IMR-90 (cell line): ENCODE measurements at regions not wholly inside any gene's neighbourhood (a gene's known extent, or its start where the extent isn't known, plus 50 kb on each side); places are given as distances from the start of the nearest gene placed in this dataset.

Source experiments
- ATAC-seq: fragments of 200-7000 bp; cut with Tn5 transposase; 2 replicates; pipeline ENCODE4 v1.9.1; 2020; ENCODE audit warnings: low read depth, mild to moderate bottlenecking, moderate library complexity
- BruUV-seq: library from RNA; stranded (reverse); fragments of 400-500 nt; replicated peaks from 2 replicates; lab custom pipeline; 2021; lab: Mats Ljungman, UMichigan
- CTCF ChIA-PET: fragments of 300-600 bp; formaldehyde crosslinking; extraction: SDS; loops from one replicate; lab custom pipeline; 2021; ENCODE audit warnings: antibody characterized with exemption; lab: Yijun Ruan, JAX
- POLR2A ChIA-PET: fragments of 300-600 bp; sonication (Branson Sonifier 250); formaldehyde crosslinking; loops from one replicate; lab custom pipeline; 2022; ENCODE audit warnings: antibody characterized with exemption; ENCODE audit not compliant: unreplicated experiment; lab: Charles Lee
- DNase-seq: peaks from one replicate; pipeline ENCODE4 v3.0.0; 2013
- H2AFZ ChIP-seq: replicated peaks from 2 replicates; pipeline ENCODE3; 2013; ENCODE audit warnings: low read length, mild to moderate bottlenecking; ENCODE audit not compliant: poor library complexity
- H2AK5ac ChIP-seq: 2 replicates; pipeline ENCODE4 v1.6.1; 2013; ENCODE audit warnings: low read depth, low read length, inconsistent platforms
- H2AK9ac ChIP-seq: replicated peaks from 2 replicates; pipeline ENCODE3; 2013; ENCODE audit warnings: mild to moderate bottlenecking, low read depth, low read length, moderate library complexity; ENCODE audit not compliant: poor library complexity
- H2BK120ac ChIP-seq: 2 replicates; pipeline ENCODE4 v1.6.1; 2013; ENCODE audit warnings: low read depth, low read length, inconsistent platforms
- H2BK15ac ChIP-seq: 3 replicates; pipeline ENCODE4 v1.6.1; 2013; ENCODE audit warnings: low read depth, low read length, inconsistent platforms
- H2BK20ac ChIP-seq: 2 replicates; pipeline ENCODE4 v1.6.1; 2013; ENCODE audit warnings: low read depth, mild to moderate bottlenecking, inconsistent platforms, low read length, moderate library complexity
- H2BK5ac ChIP-seq: 2 replicates; pipeline ENCODE4 v1.6.1; 2013; ENCODE audit warnings: mild to moderate bottlenecking, low read depth, low read length, inconsistent platforms; ENCODE audit not compliant: poor library complexity, severe bottlenecking
- H3K14ac ChIP-seq: replicated peaks from 2 replicates; pipeline ENCODE4 v1.6.1; 2013; ENCODE audit warnings: low read depth, low read length, inconsistent platforms
- H3K18ac ChIP-seq: 2 replicates; pipeline ENCODE4 v1.6.1; 2013; ENCODE audit warnings: low read depth, low read length, control low read depth
- H3K23ac ChIP-seq: 2 replicates; pipeline ENCODE4 v1.6.1; 2013; ENCODE audit warnings: low read depth, low read length, inconsistent platforms
- H3K27ac ChIP-seq: 2 replicates; pipeline ENCODE4 v1.5.1; 2013; ENCODE audit warnings: mild to moderate bottlenecking, control low read depth, low read length; ENCODE audit not compliant: insufficient read depth
- H3K27me3 ChIP-seq: 2 replicates; pipeline ENCODE4 v1.6.1; 2013; ENCODE audit warnings: low read length; ENCODE audit not compliant: control insufficient read depth, insufficient read depth
- H3K36me3 ChIP-seq: 2 replicates; pipeline ENCODE4 v1.6.1; 2013; ENCODE audit warnings: low read length, mixed read lengths; ENCODE audit not compliant: control insufficient read depth, insufficient read depth
- H3K4ac ChIP-seq: 2 replicates; pipeline ENCODE4 v1.6.1; 2013; ENCODE audit warnings: low read depth, low read length, inconsistent platforms
- H3K4me1 ChIP-seq: 2 replicates; pipeline ENCODE4 v1.6.1; 2013; ENCODE audit warnings: low read length, mixed read lengths; ENCODE audit not compliant: control insufficient read depth, insufficient read depth
- H3K4me2 ChIP-seq: 2 replicates; pipeline ENCODE4 v1.6.1; 2013; ENCODE audit warnings: low read depth, mild to moderate bottlenecking, control low read depth, low read length, moderate library complexity
- H3K4me3 ChIP-seq: 2 replicates; pipeline ENCODE4 v1.5.1; 2013; ENCODE audit warnings: low read depth, mild to moderate bottlenecking, control low read depth, low read length, moderate library complexity; ENCODE audit not compliant: insufficient read depth
- H3K56ac ChIP-seq: 2 replicates; pipeline ENCODE4 v1.6.1; 2013; ENCODE audit warnings: low read length, inconsistent platforms; ENCODE audit not compliant: insufficient read depth; ENCODE audit errors: extremely low read depth
- H3K79me1 ChIP-seq, 2 experiments: 2 replicates each; pipeline ENCODE4 v1.6.1; 2013; ENCODE audit warnings: low read length in 2 of 2, inconsistent platforms in 1 of 2, low read depth in 1 of 2
- H3K9ac ChIP-seq: 2 replicates; pipeline ENCODE4 v1.6.1; 2013; ENCODE audit warnings: low read depth, low read length, control low read depth
- H3K9me1 ChIP-seq: 2 replicates; pipeline ENCODE4 v1.6.1; 2013; ENCODE audit warnings: low read length, inconsistent platforms; ENCODE audit not compliant: insufficient read depth
- H3K9me3 ChIP-seq: 2 replicates; pipeline ENCODE4 v1.6.1; 2013; ENCODE audit warnings: low read length; ENCODE audit not compliant: control insufficient read depth, insufficient read depth
- H4K20me1 ChIP-seq: 2 replicates; pipeline ENCODE4 v1.6.1; 2013; ENCODE audit warnings: low read length, inconsistent platforms; ENCODE audit not compliant: insufficient read depth
- H4K5ac ChIP-seq: 2 replicates; pipeline ENCODE4 v1.6.1; 2013; ENCODE audit warnings: mild to moderate bottlenecking, low read depth, low read length, control low read depth
- H4K8ac ChIP-seq, 2 experiments: 2 replicates each; pipeline ENCODE4 v1.6.1; 2013; ENCODE audit warnings: low read depth in 2 of 2, low read length in 2 of 2, control low read depth in 1 of 2, inconsistent platforms in 1 of 2
- H4K91ac ChIP-seq: 2 replicates; pipeline ENCODE4 v1.6.1; 2013; ENCODE audit warnings: low read depth, low read length, inconsistent platforms; ENCODE audit not compliant: insufficient read depth
- CEBPB ChIP-seq: IDR thresholded peaks from 2 replicates; pipeline ENCODE4 v1.6.1; 2012; ENCODE audit warnings: low read depth, low read length, improper control_type of control experiment
- CHD1 ChIP-seq: IDR thresholded peaks from 2 replicates; pipeline ENCODE4 v1.6.1; 2012; ENCODE audit warnings: low read depth, low read length, improper control_type of control experiment
- ELK1 ChIP-seq: fragments of 150-350 bp; IDR thresholded peaks from 2 replicates; pipeline ENCODE4 v1.6.1; 2016; ENCODE audit warnings: low read depth, mild to moderate bottlenecking, low read length, moderate library complexity, borderline replicate concordance
- FOS ChIP-seq: fragments of 150-350 bp; IDR thresholded peaks from 2 replicates; pipeline ENCODE4 v1.6.1; 2016; ENCODE audit warnings: low read depth, low read length
- MAFK ChIP-seq: IDR thresholded peaks from 2 replicates; pipeline ENCODE4 v1.6.1; 2012; ENCODE audit warnings: low read depth, low read length, improper control_type of control experiment
- MAZ ChIP-seq: IDR thresholded peaks from 2 replicates; pipeline ENCODE4 v1.6.1; 2012; ENCODE audit warnings: low read depth, mild to moderate bottlenecking, low read length, improper control_type of control experiment, moderate library complexity, borderline replicate concordance
- MXI1 ChIP-seq: IDR thresholded peaks from 2 replicates; pipeline ENCODE4 v1.6.1; 2012; ENCODE audit warnings: low read depth, mild to moderate bottlenecking, low read length, moderate library complexity, borderline replicate concordance
- NFE2L2 ChIP-seq: fragments of 150-350 bp; IDR thresholded peaks from 2 replicates; pipeline ENCODE4 v1.6.1; 2016; ENCODE audit warnings: low read depth, mild to moderate bottlenecking, low read length
- POLR2A ChIP-seq: IDR thresholded peaks from 2 replicates; pipeline ENCODE4 v1.6.1; 2012; ENCODE audit warnings: mild to moderate bottlenecking, low read depth, low read length
- RAD21 ChIP-seq: IDR thresholded peaks from 2 replicates; pipeline ENCODE4 v1.6.1; 2012; ENCODE audit warnings: low read length, improper control_type of control experiment
- RCOR1 ChIP-seq: IDR thresholded peaks from 2 replicates; pipeline ENCODE4 v1.6.1; 2012; ENCODE audit warnings: mild to moderate bottlenecking, low read length, improper control_type of control experiment; ENCODE audit not compliant: insufficient replicate concordance
- RFX5 ChIP-seq: IDR thresholded peaks from 2 replicates; pipeline ENCODE4 v1.8.0; 2012; ENCODE audit warnings: low read depth, mild to moderate bottlenecking, low read length, moderate library complexity
- SMC3 ChIP-seq: fragments of 150-350 bp; IDR thresholded peaks from 2 replicates; pipeline ENCODE4 v1.6.1; 2016; ENCODE audit warnings: low read depth, mild to moderate bottlenecking, antibody characterized with exemption, low read length, moderate library complexity
- USF2 ChIP-seq: fragments of 150-350 bp; IDR thresholded peaks from 2 replicates; pipeline ENCODE4 v1.6.1; 2017; ENCODE audit warnings: mild to moderate bottlenecking, antibody characterized with exemption, low read length, low read depth
- WGBS, 2 experiments: methylation state at CpG; one replicate each; pipeline versions ENCODE4 v1.1.5 to v1.1.7; 2013; ENCODE audit warnings: missing lambda C conversion rate in 2 of 2; ENCODE audit not compliant: insufficient read length in 1 of 2; ENCODE audit errors: extremely low coverage in 2 of 2; 5-methylcytosine and 5-hydroxymethylcytosine counted together
- dilution Hi-C: fragments of 300-500 bp; cut with HindIII; formaldehyde crosslinking; loops from one replicate; pipeline ENCODE4 v1.14.3; 2018; ENCODE audit warnings: low sequenced_read_pairs; ENCODE audit not compliant: unreplicated experiment
- in situ Hi-C: fragments of 300-500 bp; cut with MboI; formaldehyde crosslinking; loops from 3 replicates; pipeline ENCODE4 v1.14.3; 2019; ENCODE audit warnings: low sequenced_read_pairs, inconsistent platforms, mixed read lengths
- intact Hi-C: fragments of 100-400 bp; cut with micrococcal nuclease; formaldehyde crosslinking; loops from 2 replicates; pipeline ENCODE4 v1.10.0; 2022

DNA sequence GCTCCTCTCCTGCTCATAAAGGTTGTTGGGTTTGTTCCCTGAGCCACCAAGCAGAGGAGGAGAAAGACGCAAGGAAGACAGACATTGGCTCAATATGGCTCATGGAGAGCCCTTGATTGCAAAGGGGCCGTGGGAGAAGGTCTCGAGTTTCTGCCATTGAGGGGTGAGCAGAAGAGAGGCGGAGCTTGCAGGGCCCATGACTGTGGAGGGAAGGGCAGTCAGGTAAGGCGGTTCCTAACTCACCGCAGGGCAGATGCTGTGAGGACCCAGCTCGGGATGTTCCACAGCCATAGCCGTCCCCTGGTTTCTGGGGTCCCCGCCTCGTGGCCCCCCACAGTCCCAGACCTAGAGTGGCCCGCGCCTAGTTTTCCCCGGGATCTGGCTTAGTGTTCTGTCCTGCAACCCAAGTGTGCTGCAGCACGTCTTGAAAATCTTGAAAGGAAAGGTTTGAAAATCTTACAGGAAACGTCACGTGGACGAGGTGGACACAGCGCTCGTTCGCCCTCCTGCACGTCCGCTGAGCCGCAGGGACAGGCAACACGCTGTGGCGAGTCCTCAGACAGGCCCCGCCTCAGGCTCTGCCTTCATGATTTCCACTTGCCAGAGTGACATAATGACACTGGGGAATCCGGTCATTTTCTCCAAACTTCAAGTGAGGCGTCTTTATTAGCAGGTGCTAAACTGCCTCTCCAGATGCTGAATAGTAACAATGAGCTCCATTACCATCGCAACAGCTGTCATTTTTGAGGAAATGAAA is 105.5 kb upstream of the HDAC4 start:
- Histone ChIP-seq H4K91ac (no peak overlapping the region), H3K56ac (no peak overlapping the region), H3K14ac (no peak overlapping the region), H2AK9ac (no peak overlapping the region), H2BK120ac (no peak overlapping the region), H3K18ac (no peak overlapping the region), H3K4me1 (no peaks in the 10 kb centered on the region), H3K9me1 (no peaks in the 10 kb centered on the region), H2BK5ac (no peak overlapping the region), H2BK20ac (no peak overlapping the region), H3K27ac (no peak overlapping the region), H3K36me3 (no peaks in the 10 kb centered on the region), H3K9me3 (peaks cover 13% of the 10 kb centered on the region), H3K9ac (no peak overlapping the region), H3K23ac (no peak overlapping the region), H4K5ac (no peak overlapping the region), H2AK5ac (no peak overlapping the region), H3K4ac (no peak overlapping the region), H3K4me2 (no peak overlapping the region), H2AFZ (no peak overlapping the region), H3K27me3 (no peaks in the 10 kb centered on the region; the same call in 1 of the 2 replicates), H3K79me1 (no peaks in the 10 kb centered on the region), H3K4me3 (no peak overlapping the region), H4K20me1 (no peaks in the 10 kb centered on the region), H4K8ac (no peak overlapping the region), H2BK15ac (no peak overlapping the region)
- ATAC-seq (no peak), DNase-seq (no peak)
- BruUV-seq: no TSS peak
- CTCF ChIA-PET: no interaction called here
- TF ChIP-seq FOS (no peak), USF2 (no peak), MAZ (no peak), SMC3 (no peak), MAFK (no peak), RAD21 (no peak), NFE2L2 (no peak), CEBPB (no peak), RCOR1 (no peak), ELK1 (no peak), POLR2A (no peak), CHD1 (no peak), MXI1 (no peak), RFX5 (no peak)
- intact Hi-C loops: no loop called here
- in situ Hi-C loops: no loop called here
- dilution Hi-C loops: no loop called here
- POLR2A ChIA-PET: interaction anchor here (0.5 kb wide), 1 partner anchor 146 kb away, joined by 9 read pairs; no protein-coding TSS in a partner anchor
- WGBS, 2 experiments: 82% methylated on average over 14 of the region's 29 CpGs; no CpG with 5 or more reads in 1 of the 2 experiments
